ENCODE measurements at regions not wholly inside any gene's neighbourhood (a gene's known extent, or its start where the extent isn't known, plus 50 kb on each side); places are given as distances from the start of the nearest gene placed in this dataset.
"Not testable (repeated sequence)": the region's sequence is repeated elsewhere in the genome, so short reads cannot be mapped to it uniquely, and the experiment has no call there.

GRCh38 chr7:76926416-76926815 is 105.7 kb downstream of the SPDYE17 start:
- TF ChIP-seq CTCF (conservative IDR thresholded peaks at IDR 0.05; ENCODE audit: low read length); EZH2phosphoT487 (IDR thresholded peaks at IDR 0.05; ENCODE audit: borderline replicate concordance, low read depth, low read length): not testable (repeated sequence)

Data from OCI-LY7 (cell line).